Dedifferentiated amniotic fluid mesenchymal stem cell (primary cell): ENCODE measurements at regions not wholly inside any gene's neighbourhood (a gene's known extent, or its start where the extent isn't known, plus 50 kb on each side); places are given as distances from the start of the nearest gene placed in this dataset.

Experiments used
- DNase-seq: peaks from one replicate; pipeline ENCODE4 v3.0.0-alpha.2; 2016; ENCODE audit errors: extremely low spot score

DNA sequence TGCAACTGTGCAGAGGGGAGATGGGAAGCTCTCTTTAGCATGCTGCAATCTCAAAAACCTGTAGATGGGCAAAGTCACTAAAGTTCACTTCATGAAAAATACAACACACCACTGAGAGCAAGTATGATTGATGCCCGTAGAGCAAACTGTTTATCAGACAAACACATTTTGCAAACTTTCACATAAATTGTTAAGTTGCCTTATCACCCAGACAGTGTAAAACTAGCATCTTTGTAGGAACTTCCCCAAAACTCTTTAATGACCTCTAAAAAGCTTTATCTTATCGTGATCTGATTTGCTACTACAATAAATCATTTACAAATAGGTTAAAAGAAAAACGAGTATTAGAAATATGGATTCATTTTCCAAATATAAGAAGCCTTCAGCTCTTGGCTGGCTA is 391.0 kb downstream of the LMO4 start:
- DNase-seq = no peak

DNA sequence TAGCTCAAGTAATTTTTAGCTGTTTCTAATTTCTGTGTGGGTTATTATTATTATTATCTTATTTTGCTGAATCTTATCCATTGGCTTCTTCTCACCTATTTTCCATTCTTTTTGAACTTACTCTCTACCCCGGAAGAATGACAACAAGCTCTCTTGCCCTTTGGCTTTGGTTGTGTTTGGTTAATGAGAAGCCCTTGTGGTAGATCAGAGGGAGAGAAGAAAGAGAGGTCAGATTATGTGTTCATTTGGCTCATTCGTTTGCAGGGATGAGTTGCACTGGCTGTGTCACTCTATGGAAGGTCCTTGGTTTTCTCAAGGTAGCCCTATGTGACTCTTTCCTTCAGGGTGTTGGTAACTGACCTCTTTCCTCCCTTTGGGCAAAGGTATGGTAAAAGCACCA is 391.9 kb downstream of the LMO4 start:
- DNase-seq = no peak

DNA sequence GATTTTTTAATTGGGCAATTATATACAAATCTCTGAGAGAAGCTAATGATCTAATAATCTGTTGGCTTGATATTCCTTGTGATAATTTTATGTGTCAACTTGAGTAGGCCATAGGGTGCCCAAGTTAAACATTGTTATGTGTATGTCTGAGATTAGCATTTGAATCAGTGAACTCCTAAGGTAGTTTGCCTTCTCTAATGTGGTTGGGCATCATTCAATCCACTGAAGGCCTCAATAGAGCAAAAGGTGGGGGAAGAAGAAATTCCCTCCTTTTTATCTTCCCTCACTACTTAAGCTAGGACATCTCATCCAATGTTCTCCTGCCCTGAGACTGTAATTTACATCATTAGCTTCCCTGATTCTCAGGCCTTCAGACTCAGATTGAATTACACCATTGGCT is 394.5 kb downstream of the LMO4 start:
- no peak for DNase-seq

DNA sequence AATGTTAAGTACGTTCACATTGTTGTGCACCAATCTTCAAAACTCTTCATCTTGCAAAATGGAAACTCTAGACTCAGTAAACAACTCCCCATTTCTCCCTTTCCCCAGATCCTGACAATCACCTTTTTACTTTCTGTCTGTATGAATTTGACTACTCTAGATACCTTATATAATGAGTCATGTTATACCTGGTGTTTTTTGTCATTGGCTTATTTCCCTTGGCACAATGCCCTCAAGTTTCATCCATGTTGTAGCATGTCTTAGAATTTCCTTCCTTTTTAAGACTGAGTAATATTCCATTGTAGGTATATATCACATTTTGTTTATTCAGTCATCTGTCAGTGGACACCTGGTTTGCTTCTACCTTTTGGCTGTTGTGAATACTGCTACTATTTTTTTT is 399.5 kb downstream of the LMO4 start:
- no peak for DNase-seq

DNA sequence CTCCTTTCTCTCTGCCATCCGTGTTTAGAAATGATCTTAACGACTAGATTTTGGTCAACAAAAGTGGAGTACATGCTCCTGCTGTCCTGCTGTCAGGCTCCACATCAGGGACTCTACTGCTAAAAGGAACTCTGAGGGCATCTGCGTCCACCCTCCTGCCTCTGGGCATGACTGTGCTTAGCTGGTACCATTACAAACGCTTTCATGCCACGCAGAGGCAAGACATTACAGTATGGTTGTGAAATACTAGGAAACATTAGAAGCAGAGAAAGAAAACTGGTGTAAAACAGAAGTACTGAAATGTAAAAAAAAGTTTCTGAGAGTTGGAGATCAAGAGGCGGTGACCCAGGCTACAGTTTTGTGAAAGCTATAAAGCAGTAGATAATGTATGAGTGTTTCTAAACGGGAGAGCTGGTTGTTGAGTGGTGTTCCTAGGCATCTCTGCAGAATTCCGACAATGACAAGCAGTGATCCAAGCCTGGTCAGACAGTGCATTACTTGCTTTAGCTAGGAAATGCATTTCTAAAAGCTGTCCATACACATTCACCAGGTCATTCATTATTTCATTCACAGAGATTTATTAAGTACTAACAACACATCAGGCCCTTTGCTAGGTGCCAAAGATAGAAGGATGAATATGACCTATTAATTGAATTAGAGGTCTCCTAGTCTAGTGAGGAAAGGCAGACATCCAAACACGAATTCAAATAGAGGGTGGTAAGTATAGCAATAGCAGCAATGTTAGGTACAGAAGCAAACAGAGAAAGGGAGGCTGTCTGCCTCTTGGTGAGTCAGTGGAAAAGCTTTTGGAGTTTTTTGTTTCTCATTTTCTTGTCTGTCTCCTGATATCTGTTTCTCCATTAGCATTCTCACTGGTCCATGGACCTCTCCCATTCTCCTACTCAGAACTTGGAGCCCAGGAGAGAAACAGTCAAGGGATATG is 401.9 kb downstream of the LMO4 start:
- no peak for DNase-seq

DNA sequence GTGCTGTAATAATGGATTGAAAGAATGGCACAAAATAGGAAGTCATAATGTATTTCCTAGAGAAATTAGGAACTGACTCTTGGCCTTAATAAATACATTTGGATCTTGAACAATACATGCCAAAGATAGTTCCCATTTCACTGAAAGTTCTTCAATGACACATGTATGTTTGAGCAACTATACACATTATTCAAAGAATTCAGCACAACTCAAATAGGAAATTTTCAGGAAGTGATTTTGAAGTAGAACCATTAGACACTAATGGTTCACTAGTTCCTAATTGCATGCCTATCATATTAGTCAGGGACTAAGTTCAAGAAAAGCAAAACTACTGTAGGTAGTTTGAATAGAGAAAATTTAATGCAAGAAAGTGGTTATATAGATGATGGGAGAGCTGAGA is 404.7 kb downstream of the LMO4 start:
- no peak for DNase-seq

DNA sequence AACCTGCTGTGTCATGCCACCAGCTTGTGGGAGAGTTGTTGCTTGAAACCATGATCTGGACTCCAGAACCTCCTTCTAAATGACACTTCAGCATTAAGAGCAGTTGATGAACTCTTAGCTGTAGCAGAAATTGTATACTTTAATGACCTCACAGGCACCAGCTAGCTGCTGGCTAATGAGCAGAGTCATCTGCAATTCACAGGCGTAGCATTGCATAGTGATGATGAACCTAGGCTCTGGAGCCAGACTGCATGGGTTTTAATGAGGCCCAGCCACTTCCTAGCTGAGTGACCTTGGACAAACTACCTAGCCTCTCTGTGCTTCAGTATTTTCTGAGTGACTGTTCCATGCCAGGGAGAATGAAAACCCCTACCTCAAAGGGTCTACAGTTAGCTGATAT is 407.1 kb downstream of the LMO4 start:
- DNase-seq = no peak

DNA sequence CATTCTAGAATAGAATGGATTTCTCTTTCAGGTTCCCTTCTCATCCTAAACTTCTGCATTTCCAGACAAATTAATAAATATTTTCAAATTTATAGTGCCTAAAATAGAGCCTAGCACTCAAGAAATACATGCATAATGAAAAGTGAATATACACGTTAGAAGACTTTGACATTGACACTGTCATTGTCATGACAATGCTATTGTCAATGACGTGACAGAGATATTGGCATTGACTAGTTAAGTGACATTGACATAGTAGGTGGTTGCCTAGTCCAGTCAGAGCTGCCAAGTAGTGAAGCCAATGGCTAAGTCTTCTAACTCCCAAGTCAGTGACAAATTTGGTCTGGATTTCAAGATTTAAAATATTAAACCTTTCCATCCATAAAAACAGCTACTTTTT is 410.5 kb downstream of the LMO4 start:
- no peak for DNase-seq

DNA sequence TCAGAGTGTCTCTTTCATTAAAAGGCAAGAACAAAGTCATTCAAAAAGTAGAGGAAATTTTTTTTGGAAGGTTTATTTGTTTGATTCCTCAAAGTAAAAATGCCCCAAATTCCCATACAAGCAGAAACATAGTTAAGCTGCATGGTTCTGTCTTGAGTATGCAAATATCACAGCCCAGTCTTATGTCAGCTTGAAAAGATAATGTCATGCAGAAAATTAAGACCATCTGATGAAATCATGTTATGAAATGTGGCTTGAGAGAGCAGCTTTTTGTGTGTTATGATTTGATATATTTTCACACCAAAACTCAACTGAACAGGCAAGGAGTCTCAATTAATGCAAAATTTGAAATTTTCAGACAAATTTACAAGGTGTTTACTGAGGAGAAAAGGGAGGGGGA is 411.0 kb downstream of the LMO4 start:
- DNase-seq = no peak

DNA sequence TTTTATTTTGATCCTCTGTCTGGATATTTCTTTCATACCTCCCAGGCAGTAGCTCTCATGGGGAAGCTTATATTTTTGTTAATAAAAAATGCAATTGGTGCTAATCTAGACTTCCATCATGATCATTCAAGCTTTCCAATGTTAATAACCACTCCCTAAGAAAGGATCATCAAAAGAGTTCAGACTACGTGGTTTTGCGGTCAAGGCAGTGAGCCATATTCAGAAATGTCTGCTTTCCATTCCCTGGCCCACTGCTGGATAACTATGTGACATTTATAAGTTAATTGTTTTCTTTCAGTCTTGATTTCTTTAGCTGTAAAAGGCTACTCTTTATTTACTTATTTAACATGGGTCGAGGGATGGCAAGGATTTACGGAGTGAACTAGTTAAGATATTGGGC is 414.6 kb downstream of the LMO4 start:
- DNase-seq = no peak

DNA sequence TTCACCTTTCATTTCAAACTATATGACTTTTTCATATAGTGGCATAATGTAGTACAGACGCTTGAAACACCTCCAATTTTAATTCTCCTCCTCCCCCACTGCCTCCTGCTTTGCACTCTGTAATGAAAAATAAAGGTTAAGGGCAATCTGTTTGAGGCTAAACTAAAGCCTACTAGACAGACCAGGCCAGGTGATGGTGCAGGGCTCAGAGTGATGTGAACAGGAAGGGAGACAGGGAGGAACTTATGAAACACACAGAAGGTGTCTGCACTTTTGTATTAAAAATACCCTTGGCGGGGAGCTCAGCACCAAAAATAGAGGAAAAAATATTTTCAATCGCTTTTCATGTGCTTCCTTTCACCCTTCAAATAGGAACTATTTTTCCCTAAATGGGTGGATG is 415.4 kb downstream of the LMO4 start:
- no peak for DNase-seq

DNA sequence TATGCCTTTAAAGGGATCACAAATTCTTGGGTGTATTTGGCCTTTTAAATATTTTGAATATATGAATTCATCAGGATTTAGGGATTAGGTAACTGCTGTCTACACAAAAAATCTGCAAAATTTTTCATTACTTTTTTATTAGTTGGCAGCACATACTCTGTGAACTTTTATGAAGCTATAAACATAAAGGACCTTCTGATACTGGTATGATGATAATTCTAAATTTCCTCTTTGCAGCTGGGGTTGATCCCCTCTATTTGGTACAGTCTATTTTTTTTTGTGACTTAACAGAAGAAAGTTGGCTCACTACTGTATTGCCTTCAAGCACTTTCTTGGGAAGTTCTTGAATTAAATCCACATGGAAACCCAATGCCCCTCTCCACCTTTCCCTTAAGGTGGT is 416.1 kb downstream of the LMO4 start:
- DNase-seq = no peak

DNA sequence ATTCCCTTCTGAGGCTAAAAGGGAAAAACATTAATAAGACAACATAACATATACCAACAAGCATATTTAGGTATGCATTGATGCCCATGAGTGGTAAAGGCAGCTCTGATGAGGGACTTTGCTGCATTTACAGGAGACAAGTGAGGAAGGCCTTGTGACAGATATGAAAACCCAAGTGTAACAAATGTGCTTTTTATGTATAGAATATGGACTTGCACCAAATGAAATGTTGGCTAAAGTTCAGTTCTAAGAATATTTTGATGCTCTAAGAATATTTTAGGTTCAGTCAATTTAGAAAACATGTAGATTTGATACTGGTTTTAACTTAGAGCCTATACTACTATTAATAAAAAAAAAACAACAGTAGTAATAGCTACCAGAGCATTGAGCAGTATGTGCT is 424.7 kb downstream of the LMO4 start:
- DNase-seq = no peak

DNA sequence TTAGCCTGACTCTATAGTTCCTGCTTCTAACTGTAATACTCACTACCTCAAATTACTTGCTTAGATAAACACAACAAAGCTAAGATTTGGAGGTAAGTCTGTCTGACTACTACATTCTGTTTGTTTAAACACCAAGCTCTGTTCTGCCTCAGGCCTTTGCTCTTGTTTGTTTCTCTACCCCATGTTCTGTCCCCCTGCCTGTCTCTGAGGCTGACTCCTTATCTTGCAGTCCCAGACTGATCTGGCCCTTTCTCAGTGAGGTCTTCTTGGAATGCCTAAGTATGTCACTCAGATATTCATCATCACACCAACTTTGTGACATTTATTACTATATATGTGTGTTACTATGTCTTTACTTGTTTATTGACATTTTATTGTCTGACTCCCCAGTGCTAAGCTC is 425.5 kb downstream of the LMO4 start:
- no peak for DNase-seq

DNA sequence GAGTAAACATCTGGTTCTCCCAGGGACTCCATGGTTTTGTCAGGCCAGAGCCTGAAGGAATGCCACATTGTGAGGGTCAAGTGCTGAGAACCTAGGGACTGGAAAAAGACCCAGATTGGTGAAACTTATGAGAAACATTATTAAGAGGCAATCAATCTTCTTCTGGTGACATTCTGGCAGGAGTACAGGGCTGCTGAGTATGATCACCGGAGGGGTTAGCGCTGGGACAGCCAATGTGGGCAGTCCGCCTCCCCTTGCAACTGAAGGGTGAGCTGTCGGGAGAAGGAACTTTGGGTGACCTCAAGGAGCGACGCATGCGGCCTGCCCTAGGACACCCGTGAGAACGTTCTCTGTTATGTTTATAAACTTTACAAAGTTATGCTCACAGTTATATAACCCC is 429.0 kb downstream of the LMO4 start:
- no peak for DNase-seq

DNA sequence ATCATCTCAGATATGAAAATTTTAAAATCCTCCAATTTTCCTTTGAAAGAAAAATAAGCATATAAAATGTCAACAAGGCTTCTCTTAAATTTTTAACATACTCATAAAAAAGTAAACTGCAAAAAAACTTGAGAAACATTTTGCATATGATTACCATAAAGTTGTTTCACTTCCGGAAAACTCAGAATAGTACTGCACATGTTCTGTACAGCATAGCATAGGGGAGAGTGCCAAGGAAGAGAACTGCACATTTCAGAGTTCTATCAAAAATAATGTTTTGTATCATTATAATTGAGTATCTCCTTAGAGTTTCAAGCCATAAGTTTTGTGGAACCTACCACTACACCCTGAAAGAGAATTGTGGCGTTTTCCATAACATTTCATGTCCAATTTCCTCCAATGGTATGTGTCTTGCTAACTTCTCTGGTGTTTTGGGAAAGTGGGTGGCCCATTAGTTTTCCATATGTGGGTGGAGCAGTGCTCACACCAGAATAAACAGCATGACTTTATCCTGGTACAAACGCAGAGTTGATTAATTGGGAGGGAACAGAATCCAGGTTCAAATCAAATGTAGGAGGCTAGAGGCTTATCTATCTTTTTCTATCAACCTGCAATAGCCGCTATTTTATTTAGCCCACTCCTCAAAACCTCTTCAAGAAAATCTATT is 430.9 kb downstream of the LMO4 start:
- DNase-seq = no peak

DNA sequence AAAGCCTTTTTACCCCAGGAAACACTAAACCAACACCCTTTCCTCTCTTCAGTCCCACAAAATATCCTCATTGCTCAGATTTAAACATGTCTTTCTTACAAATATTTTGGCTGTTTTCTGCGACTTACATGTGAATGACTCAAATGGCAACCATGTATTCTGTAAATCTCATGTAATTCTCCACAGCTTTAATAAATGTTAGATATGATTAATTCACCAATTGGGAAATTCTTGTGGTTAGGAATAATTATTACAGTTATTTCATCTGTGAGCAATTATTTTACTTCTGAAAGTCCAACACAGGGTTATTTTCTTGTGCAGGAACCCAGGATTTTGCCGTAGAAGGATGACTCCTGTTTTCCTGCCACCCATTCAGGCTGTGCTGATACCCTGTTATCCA is 431.5 kb downstream of the LMO4 start:
- DNase-seq = no peak

DNA sequence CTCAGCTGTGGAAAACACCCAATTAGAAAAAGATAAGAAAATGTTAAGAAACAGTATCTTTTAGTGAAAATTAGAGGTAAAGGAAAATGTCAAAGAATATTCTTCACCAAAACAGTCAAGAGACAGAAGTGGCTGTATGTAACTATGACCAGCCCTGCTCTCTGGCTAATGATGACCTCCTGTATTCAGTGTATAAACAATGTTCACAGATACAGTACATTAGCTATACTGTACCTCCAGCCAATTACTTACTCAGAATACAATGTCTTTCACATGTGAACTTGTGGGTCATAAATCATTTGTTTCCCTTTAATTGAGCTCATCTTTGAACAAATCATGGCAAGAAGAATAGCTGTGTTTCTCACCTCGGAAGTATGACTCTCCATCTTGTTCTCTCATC is 432.0 kb downstream of the LMO4 start:
- DNase-seq = no peak

DNA sequence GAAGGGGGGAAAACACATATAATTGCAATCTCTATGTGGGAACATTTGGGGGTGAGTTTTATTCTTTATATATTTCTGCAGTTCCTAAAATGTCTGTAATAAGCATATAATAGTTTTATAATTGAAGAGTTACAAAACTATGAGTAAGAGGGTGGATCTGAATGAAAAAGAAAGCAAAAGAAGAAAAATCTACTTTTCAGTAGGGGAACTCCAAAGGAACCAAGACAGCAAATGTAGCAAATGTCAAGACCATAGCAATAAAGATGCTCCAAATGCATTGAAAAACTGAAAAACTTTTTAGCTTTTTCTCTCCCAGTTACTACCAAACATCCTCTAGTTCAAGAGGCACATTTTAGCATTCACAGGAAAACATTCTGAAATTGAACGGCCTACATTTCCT is 434.8 kb downstream of the LMO4 start:
- DNase-seq = no peak

DNA sequence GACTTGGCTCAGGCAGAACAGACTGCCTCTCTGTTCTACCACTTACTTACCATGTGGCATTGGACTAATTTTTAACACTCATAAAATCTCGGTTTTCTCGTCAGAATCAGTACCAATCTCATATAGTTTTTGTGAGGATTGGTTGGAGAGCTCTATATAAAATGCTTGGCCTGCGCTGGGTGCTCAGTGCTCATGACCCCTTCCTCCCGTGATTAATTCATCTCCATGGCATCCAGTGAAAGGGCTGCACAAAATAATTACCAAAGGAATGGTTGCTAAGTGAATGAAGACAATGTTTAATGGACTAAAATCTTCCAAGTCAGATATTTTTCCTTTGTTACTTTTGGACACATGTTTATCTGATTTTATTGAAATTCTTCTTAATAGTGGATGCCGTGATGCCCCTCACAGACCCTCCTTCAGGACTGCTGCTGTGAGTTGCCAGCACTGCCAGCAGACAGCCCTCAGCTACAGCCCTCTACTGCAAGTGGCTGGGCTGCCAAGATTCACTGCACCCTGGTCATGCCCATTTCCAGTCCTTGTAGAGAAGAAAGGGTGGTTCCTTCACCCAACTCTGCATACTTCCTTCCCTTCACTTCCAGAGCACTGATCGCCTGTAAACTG is 436.5 kb downstream of the LMO4 start:
- no peak for DNase-seq

DNA sequence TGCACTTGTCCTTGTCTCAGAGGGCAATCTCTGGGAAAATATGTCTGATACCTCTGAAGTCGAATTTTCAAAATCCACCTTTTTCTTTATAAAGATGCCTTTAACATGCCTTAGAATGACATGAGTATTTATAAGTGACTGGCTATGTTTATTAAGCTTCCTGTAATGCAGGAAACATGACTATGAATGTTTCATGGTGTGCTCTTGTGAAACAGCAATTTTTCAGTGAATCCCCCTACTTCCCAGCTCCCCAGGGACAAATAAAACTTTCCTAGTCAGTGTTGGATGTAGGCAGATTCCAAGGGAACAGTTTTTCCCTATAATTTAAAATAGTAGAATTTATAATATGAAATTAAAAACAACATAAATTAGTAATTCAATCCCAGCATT is 437.0 kb downstream of the LMO4 start:
- DNase-seq = no peak

DNA sequence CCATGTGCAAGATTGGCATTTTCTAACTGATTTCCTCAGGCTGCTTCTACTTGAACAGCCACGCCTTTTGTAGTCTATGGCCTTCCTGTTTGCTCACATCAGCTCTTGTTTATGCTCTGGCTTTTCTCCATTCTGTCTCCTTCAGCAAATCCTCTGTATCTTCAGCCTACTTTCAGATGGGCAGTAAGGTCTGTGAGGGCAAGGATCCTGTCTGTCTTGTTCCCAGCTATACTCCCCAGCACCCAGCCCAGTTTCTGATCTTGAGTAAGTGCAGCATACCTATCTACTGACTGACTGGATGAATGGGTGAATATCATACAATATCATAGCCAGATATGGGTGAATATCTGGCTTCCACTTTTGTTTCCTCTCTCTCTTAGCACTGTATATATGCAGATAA is 438.1 kb downstream of the LMO4 start:
- no peak for DNase-seq

DNA sequence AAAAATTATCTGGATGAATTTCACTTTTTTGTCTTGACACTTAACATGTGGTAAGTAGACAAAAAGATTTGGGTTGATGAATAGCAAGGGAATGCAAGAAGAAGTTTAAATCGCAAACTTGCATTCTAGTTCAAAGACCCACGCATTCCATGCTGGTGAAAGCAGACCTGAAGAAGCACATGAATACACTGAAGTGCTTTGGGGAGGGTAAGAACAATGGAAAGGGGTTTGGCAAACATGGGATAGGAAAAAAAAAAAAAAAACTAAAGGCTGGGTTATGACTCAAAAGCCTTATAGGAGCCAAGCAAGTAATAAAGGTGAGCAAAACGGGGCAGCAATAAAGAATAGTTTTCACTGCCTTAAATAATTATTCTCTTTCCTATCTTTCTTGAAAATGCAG is 450.2 kb downstream of the LMO4 start:
- DNase-seq = no peak
